T1000 (cell line): ENCODE measurements at regions not wholly inside any gene's neighbourhood (a gene's known extent, or its start where the extent isn't known, plus 50 kb on each side); places are given as distances from the start of the nearest gene placed in this dataset.
"Not testable (repeated sequence)": the region's sequence is repeated elsewhere in the genome, so short reads cannot be mapped to it uniquely, and the experiment has no call there.

Experiments used
- DNase-seq: peaks from one replicate; lab custom pipeline; 2025; ENCODE audit warnings: mixed read lengths; lab: John Stamatoyannopoulos, UW

DNA sequence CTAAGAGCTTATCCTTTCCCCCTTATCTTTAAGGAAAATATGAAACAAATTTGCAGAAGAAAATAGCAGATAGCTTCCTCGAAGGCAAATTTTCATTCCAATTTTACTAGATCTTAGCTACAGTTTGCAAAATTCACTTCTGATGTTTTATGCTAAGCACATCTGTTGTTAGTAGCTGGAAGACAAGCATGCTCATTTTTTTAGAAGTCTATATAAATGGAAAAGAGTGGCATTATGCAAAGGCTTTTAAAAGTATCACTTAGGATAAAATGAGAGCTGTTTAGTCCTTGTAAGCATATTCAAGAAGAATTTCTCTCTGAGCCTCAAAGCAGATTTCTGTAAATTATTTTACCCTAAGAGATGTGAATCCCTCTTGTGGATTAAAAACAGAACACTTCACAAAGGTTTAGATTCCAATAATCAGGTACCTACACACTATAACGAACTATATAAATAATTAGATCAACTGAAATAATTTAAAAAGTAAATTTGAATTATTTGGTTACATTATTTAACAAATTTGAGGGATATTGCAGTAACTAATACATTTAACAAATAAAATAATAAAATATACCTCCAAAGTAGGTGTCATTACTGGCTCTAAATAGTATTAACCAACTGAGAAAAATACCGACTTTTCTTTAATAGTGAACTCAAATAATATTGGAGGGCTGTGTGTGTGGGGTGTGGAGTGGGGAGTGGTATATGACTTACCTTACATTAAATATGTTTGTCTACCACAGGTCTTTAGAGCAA lies 307.1 kb downstream of the SEMA3D start:
- DNase-seq, result no peak

DNA sequence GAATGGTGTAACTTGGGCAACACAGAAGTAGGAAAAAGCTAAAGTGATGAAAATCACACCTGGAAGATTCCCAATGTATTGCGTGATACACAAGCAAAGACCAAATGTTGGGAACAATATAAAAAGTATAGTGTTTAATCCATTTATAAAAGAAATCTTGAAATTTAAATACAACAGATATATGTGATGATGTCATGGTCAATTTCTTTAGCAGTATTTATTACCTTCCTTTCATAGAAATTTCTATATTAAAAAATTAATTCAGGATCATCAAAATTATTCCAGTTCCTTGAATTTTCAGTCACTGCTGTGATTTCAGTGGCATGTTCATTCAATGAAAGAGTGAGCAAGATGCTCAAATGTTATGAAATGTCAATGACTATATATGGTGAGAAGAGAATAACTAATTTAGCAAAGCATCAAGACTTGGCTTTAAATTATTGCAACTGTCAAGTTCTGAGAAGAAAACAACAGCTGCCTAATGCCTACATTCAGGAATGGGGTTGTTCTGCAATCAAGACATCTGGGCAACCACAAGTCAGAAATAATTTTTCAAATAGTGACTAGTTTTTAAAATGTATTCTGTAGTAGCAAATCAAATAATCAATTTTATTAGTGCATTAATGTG lies 308.8 kb downstream of the SEMA3D start:
- no peak for DNase-seq

DNA sequence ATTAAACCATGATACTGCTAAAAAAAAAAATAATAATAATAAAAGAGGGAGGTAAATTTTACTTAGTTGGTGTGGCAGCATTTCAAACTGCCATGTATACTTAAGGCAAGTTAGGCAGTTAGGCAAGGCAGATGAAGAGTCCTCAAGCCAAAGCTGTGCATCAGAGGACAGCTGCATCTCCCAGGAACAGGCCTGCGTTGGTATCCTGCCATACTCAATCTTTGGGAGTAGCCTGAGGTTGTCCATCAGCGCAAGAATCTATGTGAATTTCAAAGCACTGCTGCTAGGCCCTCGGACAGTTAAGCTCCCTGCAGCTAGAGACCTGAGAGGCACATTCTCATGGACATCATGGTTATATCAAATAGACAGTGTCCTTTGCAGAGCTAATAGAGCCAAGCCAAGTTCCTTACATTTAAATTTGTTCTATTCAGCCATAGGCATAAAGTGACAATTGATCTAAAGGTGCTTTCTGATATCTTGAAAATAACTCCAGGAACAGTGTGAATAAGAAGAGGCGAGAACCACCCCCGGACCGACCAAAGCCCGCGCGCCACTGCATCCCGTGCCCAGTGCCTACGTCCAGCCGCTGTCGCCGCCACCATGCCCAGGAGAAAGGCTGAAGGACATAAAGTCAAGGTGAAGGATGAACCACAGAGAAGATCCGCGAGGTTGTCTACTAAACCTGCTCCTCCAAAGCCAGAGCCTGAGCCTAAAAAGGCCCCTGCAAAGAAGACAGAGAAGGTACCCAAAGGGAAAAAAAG lies 310.6 kb downstream of the SEMA3D start:
- DNase-seq, result no peak

DNA sequence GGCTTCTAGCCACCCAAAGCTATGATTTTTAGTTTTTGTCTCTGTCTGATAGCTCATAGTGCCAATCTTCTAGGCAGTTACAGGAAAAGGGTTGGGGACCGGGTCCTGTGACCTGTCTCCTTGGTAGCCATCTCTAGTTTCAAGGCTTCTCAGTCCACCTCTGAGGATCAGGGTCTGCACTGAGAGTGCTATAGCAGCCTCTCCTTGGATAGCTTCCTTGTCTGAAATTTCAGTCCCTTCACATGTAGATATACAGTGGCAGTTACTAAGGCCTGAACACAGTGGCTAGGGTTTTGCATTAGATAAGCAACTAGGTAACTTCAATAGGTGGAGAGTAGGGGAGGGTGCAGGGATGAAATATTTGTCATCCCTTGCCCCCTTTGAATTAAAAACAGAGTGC lies 321.3 kb downstream of the SEMA3D start:
- no peak for DNase-seq

DNA sequence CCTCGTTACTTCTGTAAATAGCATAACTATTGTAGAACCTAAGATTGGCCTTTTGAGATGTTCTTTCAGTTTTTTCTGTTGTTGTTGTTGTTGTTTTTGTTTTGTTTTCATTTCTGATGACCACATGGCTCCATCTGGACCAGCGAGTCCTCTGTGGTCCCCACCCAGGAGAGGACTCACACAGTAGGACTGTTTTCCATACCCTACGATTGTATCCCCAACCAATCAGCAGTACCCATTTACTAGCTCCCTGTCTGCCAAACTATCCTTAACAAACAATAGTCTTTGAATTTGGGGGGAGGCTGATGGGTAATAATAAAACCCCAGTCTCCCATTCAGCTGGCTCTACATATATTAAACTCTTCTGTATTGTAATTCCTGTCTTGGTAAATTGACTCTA lies 329.5 kb downstream of the SEMA3D start:
- no peak for DNase-seq

DNA sequence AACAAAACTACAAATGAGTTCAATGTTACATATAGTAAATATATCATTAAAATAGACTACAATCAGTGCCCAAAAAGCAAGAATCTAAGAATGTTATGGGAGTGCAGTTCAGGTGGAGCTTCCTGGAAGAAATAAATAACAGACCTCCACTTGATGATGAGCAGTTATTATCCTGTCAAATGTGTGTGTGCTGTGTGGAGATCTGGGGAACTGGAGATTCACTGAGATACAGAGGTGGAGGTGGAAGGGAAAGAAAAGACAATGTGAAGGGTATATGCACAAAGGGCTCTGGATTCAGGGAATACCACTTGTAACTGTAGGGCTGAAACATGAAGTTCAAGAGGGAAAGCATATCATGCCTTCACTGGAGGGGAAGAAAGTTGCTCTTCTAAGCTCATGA lies 331.1 kb downstream of the SEMA3D start:
- no peak for DNase-seq

DNA sequence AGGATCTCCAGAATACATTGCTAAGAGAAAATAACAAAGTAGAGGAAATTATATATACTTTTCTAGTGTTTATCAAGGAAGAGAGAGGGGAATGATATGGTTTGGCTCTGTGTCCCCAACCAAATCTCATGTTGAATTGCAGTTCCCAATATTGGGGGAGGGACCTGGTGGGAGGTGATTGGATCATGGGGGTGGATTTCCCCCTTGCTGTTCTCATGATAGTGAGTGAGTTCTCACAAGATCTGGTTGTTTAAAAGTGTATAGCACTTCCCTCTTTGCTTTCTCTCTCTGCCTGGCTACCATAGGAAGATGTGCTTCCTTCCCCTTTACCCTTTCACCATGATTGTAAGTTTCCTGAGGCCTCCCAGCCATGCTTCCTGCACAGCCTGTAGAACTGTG lies 337.9 kb downstream of the SEMA3D start:
- DNase-seq, result not testable (repeated sequence)

DNA sequence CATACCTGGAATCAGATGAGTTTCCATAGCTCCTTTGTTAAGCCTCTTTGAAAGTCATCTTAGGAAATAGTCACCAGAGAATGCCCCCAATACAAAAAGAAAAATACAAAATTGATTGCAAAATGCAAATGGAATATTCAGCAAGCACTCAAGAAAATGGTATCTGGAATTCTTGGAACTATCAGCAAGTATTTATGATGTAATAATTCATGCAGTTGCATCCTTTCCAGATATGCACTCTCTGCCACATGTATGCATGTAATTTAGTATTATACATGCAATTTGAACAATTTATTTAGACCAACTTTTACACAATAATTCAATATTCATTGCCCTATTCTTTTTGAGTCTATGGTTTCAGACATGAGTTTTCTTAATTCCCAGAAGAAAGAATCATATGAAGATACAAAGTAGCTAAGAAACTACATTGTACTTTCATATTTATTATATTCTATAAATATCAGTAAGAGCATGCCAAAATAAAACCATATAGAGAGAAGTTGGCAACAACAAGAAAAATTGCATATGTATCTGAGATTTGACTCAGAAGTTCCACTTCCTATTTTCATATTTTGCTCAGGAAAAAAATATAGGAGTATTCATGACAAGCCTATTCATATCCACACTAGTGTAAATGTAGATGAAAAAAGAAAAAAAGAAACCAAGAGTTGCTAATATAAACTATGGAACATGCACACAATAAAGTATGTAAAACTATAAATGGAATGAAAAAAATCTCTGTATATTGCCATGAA lies 338.5 kb downstream of the SEMA3D start:
- DNase-seq, result no peak

DNA sequence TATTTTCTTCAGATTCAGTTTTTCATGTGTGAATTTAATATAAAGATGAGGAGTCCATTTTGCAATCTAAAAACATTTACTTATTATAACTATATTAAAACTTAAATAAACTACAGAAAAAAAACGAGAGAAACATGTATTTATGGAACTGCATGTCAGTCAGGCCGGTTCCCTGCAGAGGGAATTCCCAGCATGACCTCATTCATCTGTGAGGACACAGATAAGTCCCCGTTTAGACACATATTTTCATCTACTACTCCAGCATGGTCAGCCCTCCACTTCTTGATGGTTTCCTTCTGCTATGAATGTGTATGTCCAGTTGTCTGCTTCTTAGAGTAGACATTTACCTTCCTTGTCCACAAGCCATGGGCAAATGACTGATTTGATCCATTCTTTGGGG lies 339.1 kb downstream of the SEMA3D start:
- DNase-seq, result no peak

DNA sequence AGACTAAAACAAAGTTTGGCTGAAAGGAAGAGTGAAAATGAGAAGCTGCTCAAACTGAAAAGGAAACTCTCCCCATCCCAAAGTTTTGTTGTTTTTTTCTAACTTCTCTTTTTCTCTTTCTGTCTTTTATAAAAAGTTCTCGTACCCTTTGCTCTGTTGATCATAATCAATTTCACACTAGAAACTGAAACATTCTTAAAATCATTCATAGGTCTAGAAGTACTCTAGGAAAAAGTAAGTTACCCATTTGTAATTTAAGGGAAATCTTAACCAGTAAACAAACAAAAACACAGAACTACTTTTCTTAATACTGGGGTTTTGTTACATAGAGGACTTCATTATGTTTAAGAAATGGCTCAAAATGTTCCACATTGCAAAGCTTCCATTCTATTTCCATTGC lies 339.8 kb downstream of the SEMA3D start:
- DNase-seq, result no peak

DNA sequence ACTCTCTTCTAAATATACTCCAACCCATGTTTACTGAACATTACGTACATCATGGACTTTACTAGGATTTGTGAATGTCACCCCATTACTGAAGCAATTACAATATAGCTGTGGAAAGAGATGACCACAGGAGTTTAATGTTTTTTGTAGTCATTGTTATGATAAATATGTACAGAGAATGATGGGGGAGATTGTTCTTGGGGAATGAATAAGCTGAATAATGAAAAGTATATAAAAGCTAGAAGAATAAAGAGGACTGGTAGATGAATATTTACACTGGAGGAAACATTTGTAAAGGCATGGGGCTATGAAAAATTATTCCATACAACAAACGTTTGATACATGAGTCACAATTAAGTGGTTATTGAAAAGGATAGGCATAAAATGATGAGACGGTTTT lies 340.9 kb downstream of the SEMA3D start:
- no peak for DNase-seq

DNA sequence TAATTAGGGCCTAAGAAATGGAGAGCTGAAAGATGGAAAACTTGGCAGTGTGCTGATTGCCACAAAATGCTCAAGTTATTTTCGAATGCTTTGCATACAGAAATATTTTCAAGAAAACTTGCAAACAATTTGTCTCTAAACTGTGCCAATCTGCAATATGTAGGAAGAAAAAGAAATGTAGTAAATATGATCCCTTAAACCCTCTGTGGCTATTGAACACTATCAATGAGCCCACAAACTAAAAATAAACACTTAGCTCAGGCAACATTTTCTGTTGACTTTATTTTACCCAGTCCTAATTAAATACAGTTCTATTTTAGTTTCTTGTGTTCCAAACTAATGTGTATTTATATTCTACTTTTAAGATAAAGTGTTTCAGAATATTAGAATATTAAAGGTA lies 342.1 kb downstream of the SEMA3D start:
- DNase-seq, result no peak

DNA sequence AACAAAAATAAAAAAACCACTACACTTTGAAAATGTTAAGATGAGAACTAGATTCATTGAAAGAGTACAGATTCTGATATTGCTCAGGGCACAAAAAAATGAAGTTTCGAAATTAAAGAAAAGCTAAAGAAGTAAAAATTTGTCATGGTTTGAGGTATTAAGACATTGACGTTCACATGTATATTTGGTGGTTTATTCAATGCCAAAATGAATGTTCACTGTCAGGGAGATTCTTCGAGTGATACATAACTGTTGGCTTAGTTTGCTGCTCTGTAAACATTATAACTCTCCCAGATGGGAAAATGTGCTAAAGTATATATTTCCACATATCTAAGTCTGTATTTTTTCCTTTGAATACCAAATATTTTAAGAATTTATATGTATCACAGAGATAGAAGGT lies 345.0 kb downstream of the SEMA3D start:
- no peak for DNase-seq

DNA sequence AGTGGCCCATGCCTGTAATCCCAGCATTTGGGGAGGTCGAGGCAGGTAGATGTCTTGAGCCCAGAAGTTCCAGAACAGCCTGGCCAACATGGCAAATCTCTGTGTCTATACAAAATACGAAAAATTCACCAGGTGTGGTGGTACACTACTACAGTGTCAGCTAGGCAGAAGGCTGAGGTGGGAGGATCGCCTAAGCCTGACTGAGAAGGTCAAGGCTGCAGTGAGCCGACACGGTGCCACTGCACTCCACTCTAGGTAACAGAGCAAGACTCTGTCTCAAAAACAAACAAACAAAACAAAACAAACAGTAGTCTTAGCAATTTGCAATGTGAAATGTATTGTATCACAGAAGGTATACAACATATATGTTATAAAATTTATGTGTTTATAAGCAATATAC lies 348.0 kb downstream of the SEMA3D start:
- DNase-seq, result no peak

DNA sequence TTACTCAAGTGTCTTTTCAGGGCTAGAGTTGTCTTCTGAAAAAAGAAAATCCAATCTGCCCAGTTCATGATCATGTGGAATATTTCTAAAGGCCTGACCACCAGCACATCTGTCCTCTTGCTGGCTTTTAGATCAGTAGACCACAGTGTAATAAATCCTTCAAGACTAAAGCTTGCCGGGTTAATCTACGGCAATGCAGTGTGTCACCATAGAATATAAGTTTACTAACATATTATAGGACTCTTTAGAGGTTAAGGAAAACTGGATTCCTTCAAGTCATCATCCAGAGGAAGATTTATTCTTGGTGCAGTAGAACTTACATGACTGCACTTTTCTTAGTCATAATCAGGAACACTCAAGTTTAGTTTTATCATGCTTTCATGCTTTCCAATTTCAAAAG lies 349.5 kb downstream of the SEMA3D start:
- no peak for DNase-seq

DNA sequence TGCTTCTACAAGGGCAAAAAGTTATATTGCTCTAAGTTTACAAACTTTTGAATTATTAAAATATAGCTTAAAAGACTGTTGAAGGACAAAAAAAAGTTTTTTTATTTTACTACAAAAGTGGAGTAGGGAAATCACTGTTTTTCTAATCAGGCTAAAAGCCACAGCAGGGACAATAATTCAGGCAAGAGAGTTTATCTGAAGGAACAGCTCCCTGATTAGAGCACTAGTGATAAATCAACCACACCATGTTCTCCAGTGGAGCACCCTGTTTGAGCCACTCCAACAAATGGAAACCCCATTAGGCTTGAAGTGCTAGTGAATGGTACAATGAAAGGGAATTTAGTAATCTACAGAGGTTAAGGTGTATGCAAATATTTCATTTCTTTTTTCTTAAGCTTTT lies 357.1 kb downstream of the SEMA3D start:
- DNase-seq, result no peak

DNA sequence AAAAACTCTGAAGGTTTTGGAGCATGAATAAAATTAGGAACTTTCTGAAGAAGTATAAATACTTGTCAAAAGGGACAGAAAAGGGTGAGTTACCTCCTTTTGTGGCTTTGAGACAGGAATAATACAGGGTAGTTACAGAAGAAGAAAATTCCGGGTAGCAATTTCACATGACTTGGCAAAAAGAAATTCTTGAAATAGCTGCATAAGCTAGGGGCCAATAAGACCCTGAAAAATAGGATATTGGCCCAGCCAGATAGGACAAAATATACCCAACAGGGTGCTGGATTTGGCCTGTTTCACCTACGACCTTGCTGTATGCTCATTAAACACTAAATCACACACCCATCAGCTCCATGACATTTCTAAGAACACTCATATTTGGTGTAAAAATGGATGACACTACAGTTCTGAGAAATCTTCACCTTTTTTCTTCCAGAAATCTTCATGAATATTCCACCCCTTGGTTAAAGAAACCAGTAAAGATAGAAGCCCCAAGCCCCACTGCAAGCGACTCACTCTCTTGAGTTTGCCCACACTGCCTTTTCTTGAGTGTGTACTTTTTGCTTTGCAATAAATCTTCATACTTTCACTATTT lies 362.7 kb downstream of the SEMA3D start:
- no peak for DNase-seq

DNA sequence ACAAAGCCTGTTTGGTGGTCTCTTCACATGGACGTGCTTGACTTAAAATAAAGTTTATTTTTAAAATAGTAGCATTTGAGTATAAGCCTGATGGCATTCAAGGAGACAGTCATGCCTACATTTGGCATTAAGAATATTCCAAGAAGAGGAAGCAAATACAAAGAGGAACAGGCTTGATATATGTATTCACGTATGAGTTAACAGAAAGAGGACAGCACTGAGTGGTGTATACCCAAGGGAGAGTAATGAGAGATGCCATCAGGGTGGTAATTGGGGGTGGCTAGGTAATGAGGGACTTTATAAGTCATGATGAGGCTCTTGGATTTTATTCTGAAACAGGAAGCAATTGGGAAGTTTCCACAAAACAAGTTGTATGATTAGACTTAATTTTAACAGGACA lies 363.3 kb downstream of the SEMA3D start:
- no peak for DNase-seq

DNA sequence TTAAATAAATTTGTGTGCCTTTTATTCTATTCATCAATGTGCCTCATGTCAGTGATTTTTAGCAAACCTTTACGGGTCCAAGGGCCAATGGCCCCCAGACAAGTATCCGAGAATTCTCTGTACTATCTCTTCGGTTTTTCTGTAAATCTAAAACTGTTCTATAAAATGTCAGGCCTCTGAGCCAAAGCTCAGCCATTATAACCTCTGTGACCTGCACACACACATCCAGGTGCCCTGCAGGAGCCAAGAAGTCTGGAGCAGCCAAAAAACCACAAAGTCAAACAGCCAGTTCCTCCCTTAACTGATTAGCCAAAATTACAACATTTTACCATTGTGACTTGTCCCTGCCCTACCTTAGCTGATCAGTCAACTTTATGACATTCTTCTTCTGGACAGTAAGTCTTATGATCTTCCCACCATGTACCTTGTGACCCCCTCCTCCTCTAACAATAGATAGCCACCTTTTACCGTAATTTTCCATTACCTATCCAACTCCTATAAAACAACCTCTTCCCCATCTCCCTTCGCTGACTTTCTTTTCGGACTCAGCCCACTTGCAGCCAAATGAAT lies 363.8 kb downstream of the SEMA3D start:
- no peak for DNase-seq

DNA sequence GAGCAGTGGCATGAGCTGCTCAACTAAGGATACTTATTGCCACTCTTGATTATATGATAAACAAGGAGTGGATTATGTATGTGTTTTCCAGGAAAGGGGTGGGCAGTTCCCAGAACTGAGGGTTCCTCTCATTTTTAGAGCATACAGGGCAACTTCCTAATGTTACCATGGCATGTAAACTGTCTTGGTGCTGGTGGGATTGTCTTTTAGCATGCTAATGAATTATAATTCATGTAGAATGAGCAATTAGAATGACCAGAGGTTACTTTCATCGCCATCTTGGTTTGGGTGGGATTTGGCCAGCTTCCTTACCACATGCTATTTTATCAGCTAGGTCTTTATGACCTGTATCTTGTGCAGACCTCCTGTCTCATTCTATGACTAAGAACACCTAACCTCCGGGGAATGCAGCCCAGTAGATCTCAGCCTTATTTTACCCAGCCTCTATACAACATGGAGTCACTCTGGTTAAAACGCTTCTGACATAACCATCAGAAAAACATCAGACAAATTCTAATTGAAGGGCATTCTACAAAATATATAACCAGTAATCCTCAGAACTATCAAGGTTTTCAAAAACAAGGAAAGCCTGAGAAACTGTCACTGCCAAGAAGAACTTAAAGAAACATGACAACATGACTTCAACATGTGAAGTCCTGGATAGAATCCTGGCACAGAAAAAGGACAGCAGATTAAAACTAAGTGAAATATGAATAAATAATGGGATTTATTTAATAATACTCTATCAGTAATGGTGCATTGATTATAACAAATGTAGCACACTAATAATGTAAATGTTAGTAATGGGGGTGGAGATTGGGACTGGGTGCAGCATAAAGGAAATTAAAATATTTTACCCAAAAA lies 365.0 kb downstream of the SEMA3D start:
- DNase-seq, result no peak

DNA sequence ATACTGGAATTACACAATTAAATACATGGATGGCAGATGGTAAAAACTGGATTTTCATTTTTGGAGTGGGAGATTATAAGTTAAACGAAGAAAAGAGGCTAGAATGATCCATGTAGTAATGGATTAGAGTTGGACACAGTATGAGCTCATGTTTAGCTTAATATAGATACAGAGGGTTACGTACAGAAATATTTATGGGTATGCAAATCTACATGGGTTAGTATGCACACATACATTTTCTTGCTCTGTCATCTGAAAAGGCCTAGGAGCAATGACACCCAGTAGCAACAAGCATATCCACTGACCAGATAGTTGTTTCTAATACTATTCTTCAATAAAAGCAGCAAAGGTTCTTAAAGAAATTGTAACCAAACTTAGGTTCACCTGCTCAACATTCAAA lies 366.4 kb downstream of the SEMA3D start:
- no peak for DNase-seq
